H1 (cell line): ENCODE measurements at regions not wholly inside any gene's neighbourhood (a gene's known extent, or its start where the extent isn't known, plus 50 kb on each side); places are given as distances from the start of the nearest gene placed in this dataset.

ENCODE experiments used
- CTCF ChIA-PET: fragments of 300-600 bp; sonication (Branson Sonifier 250); formaldehyde crosslinking; loops from one replicate; lab custom pipeline; 2021; ENCODE audit not compliant: partially characterized antibody; lab: Charles Lee
- POLR2A ChIA-PET: fragments of 300-600 bp; sonication (Branson Sonifier 250); formaldehyde crosslinking; loops from one replicate; lab custom pipeline; 2021; ENCODE audit warnings: inconsistent platforms; ENCODE audit not compliant: partially characterized antibody; lab: Charles Lee
- DNase-seq, 2 experiments: peaks; one replicate each; pipeline versions ENCODE4 v3.0.0 to v3.0.0-alpha.2; 2010 to 2022; ENCODE audit warnings: low spot score in 2 of 2, low read depth in 1 of 2, mixed read lengths in 1 of 2
- FAIRE-seq: peaks from 2 replicates; lab custom pipeline; 2011; peaks lifted over from hg19 to GRCh38; lab: Jason Lieb, UNC
- H2AFZ ChIP-seq: 2 replicates; pipeline ENCODE4 v1.8.1; 2012; ENCODE audit warnings: low read length, inconsistent platforms
- H2AK5ac ChIP-seq: 2 replicates; pipeline ENCODE4 v1.6.1; 2013; ENCODE audit warnings: low read depth, low read length
- H2BK120ac ChIP-seq: replicated peaks from 2 replicates; pipeline ENCODE3; 2013; ENCODE audit warnings: low read depth, low read length, inconsistent platforms
- H2BK12ac ChIP-seq: 2 replicates; pipeline ENCODE4 v1.6.1; 2013; ENCODE audit warnings: low read depth, low read length
- H2BK15ac ChIP-seq: 2 replicates; pipeline ENCODE4 v1.6.1; 2013; ENCODE audit warnings: low read length
- H2BK20ac ChIP-seq: 2 replicates; pipeline ENCODE4 v1.6.1; 2013; ENCODE audit warnings: low read length
- H2BK5ac ChIP-seq: 2 replicates; pipeline ENCODE4 v1.6.1; 2013; ENCODE audit warnings: low read depth, low read length
- H3K14ac ChIP-seq: 2 replicates; pipeline ENCODE4 v1.6.1; 2013; ENCODE audit warnings: inconsistent platforms; ENCODE audit not compliant: insufficient read length
- H3K18ac ChIP-seq: 2 replicates; pipeline ENCODE4 v1.6.1; 2013; ENCODE audit warnings: low read length; ENCODE audit errors: extremely low read depth
- H3K23ac ChIP-seq: 2 replicates; pipeline ENCODE4 v1.6.1; 2013; ENCODE audit warnings: inconsistent platforms; ENCODE audit not compliant: insufficient read length
- H3K23me2 ChIP-seq: 2 replicates; pipeline ENCODE4 v1.6.1; 2013; ENCODE audit warnings: low read depth, low read length
- H3K27ac ChIP-seq: 2 replicates; pipeline ENCODE4 v1.6.1; 2011; ENCODE audit warnings: low read depth, low read length, inconsistent platforms
- H3K27me3 ChIP-seq, 4 experiments: replicated peaks in 1 of 4; 1 replicate in 1 of 4; 2 replicates in 3 of 4; pipeline versions ENCODE4 v1.6.1 to v1.8.1; 2011 to 2013; ENCODE audit warnings: low read length in 3 of 4, mild to moderate bottlenecking in 3 of 4, inconsistent platforms in 2 of 4, mixed read lengths in 2 of 4, moderate library complexity in 1 of 4; ENCODE audit not compliant: control insufficient read depth in 3 of 4, insufficient read depth in 3 of 4; ENCODE audit errors: extremely low read depth in 1 of 4
- H3K36me3 ChIP-seq, 4 experiments: 2 replicates each; pipeline versions ENCODE4 v1.6.1 to v1.8.1; 2011 to 2013; ENCODE audit warnings: mild to moderate bottlenecking in 4 of 4, low read length in 3 of 4, moderate library complexity in 2 of 4, control low read depth in 1 of 4, inconsistent platforms in 1 of 4; ENCODE audit not compliant: insufficient read depth in 4 of 4, control insufficient read depth in 2 of 4
- H3K4ac ChIP-seq: replicated peaks from 2 replicates; pipeline ENCODE3; 2013; ENCODE audit warnings: low read length, low read depth, mixed read lengths, inconsistent platforms; ENCODE audit not compliant: insufficient read length
- H3K4me1 ChIP-seq, 4 experiments: replicated peaks in 1 of 4; 1 replicate in 1 of 4; 2 replicates in 3 of 4; pipeline versions ENCODE4 v1.6.1 to v1.8.1; 2011 to 2013; ENCODE audit warnings: low read length in 3 of 4, inconsistent platforms in 2 of 4, mixed read lengths in 1 of 4; ENCODE audit not compliant: insufficient read depth in 4 of 4, control insufficient read depth in 3 of 4
- H3K4me2 ChIP-seq, 2 experiments: 2 replicates each; pipeline versions ENCODE4 v1.6.1 to v1.8.1; 2011 to 2013; ENCODE audit warnings: low read depth in 2 of 2, low read length in 2 of 2, control low read depth in 1 of 2, inconsistent platforms in 1 of 2, mild to moderate bottlenecking in 1 of 2; ENCODE audit not compliant: insufficient read depth in 1 of 2
- H3K4me3 ChIP-seq, 4 experiments: fragments of 200-600, 300-600 bp in 1 of 4; sonication (generic), shearing (Covaris generic), sonication (Bioruptor Twin) in 1 of 4; 2 replicates each; pipeline versions ENCODE4 v1.5.1 to v1.8.1; 2011 to 2016; ENCODE audit warnings: low read length in 4 of 4, low read depth in 3 of 4, control low read depth in 2 of 4, inconsistent platforms in 2 of 4, mild to moderate bottlenecking in 2 of 4, mixed read lengths in 1 of 4, moderate library complexity in 1 of 4; ENCODE audit not compliant: insufficient read depth in 2 of 4; ENCODE audit errors: extremely low read depth in 1 of 4
- H3K56ac ChIP-seq: replicated peaks from 2 replicates; pipeline ENCODE3; 2013; ENCODE audit warnings: low read depth, mild to moderate bottlenecking, mixed read lengths, low read length, inconsistent platforms; ENCODE audit not compliant: insufficient read length
- H3K79me1 ChIP-seq: 2 replicates; pipeline ENCODE4 v1.6.1; 2013; ENCODE audit warnings: low read depth, low read length, control low read depth
- H3K79me2 ChIP-seq, 2 experiments: 2 replicates each; pipeline versions ENCODE4 v1.6.1 to v1.8.1; 2012 to 2013; ENCODE audit warnings: low read length in 2 of 2, mild to moderate bottlenecking in 2 of 2, inconsistent platforms in 1 of 2; ENCODE audit not compliant: insufficient read depth in 2 of 2, control insufficient read depth in 1 of 2
- H3K9ac ChIP-seq, 4 experiments: replicated peaks in 1 of 4; 1 replicate in 1 of 4; 2 replicates in 3 of 4; pipeline versions ENCODE4 v1.6.1 to v1.8.1; 2011 to 2013; ENCODE audit warnings: low read depth in 3 of 4, low read length in 3 of 4, control low read depth in 2 of 4, mild to moderate bottlenecking in 2 of 4, moderate library complexity in 2 of 4, inconsistent platforms in 1 of 4; ENCODE audit errors: extremely low read depth in 1 of 4
- H3K9me3 ChIP-seq, 2 experiments: 2 replicates each; pipeline versions ENCODE4 v1.6.1 to v1.8.1; 2012 to 2013; ENCODE audit warnings: mild to moderate bottlenecking in 2 of 2, moderate library complexity in 2 of 2, control low read depth in 1 of 2, inconsistent platforms in 1 of 2, low read depth in 1 of 2, low read length in 1 of 2, mixed read lengths in 1 of 2; ENCODE audit not compliant: insufficient read depth in 2 of 2
- H4K20me1 ChIP-seq, 2 experiments: replicated peaks in 1 of 2; 2 replicates each; pipeline versions ENCODE3 to v1.8.1; 2011 to 2013; ENCODE audit warnings: inconsistent platforms in 2 of 2, low read length in 2 of 2, mild to moderate bottlenecking in 1 of 2; ENCODE audit not compliant: insufficient read depth in 2 of 2, control insufficient read depth in 1 of 2
- H4K5ac ChIP-seq: 2 replicates; pipeline ENCODE4 v1.6.1; 2013; ENCODE audit warnings: low read length, low read depth, mixed read lengths, inconsistent platforms; ENCODE audit not compliant: insufficient read length
- H4K8ac ChIP-seq: 2 replicates; pipeline ENCODE4 v1.8.0; 2013; ENCODE audit warnings: mild to moderate bottlenecking, moderate library complexity, low read length, inconsistent platforms; ENCODE audit not compliant: insufficient read depth; ENCODE audit errors: extremely low read depth
- H4K91ac ChIP-seq: replicated peaks from 2 replicates; pipeline ENCODE3; 2013; ENCODE audit warnings: low read length, mixed read lengths, inconsistent platforms; ENCODE audit not compliant: insufficient read length
- ATF2 ChIP-seq: IDR thresholded peaks from 2 replicates; pipeline ENCODE4 v1.6.1; 2012; ENCODE audit warnings: low read length, inconsistent platforms
- BCL11A ChIP-seq, 2 experiments: IDR thresholded peaks; one replicate each; pipeline ENCODE4 v1.6.1; 2011; ENCODE audit warnings: low read depth in 2 of 2, low read length in 2 of 2, mild to moderate bottlenecking in 2 of 2
- JUN ChIP-seq: IDR thresholded peaks from 2 replicates; pipeline ENCODE4 v1.6.1; 2011; ENCODE audit warnings: low read depth, mild to moderate bottlenecking, improper control_type of control experiment, low read length
- SP4 ChIP-seq: IDR thresholded peaks from 2 replicates; pipeline ENCODE4 v1.6.1; 2012; ENCODE audit warnings: low read length, inconsistent platforms
- WGBS, 2 experiments: shearing (Covaris generic) in 1 of 2; methylation state at CpG; one replicate each; pipeline versions ENCODE4 v1.1.6 to v1.1.7; 2013 to 2015; ENCODE audit warnings: low lambda C conversion rate in 2 of 2, mixed read lengths in 2 of 2, inconsistent platforms in 1 of 2, low coverage in 1 of 2, missing lambda C conversion rate in 1 of 2; ENCODE audit not compliant: insufficient replicate concordance in 2 of 2, insufficient coverage in 1 of 2, insufficient read length in 1 of 2; ENCODE audit errors: extremely low coverage in 1 of 2, missing lambda C conversion rate in 1 of 2; 5-methylcytosine and 5-hydroxymethylcytosine counted together

- H2BK5ac ChIP-seq: no peak overlapping the region
- no peaks in the 10 kb centered on the region for H3K4me1 ChIP-seq
- ChIA-PET POLR2A (no interaction called here), CTCF (interaction anchor here (0.5 kb wide), 1 partner anchor 14 kb away, joined by 3 read pairs; no protein-coding TSS in a partner anchor)
- no peaks in the 10 kb centered on the region for H3K79me1 ChIP-seq
- no peaks in the 10 kb centered on the region for H3K27me3 ChIP-seq
- H4K8ac ChIP-seq: no peak overlapping the region
- no peak overlapping the region for H3K4me3 ChIP-seq
- DNase-seq (no peak), FAIRE-seq (no peak)
- H4K5ac ChIP-seq: no peak overlapping the region
- H3K4ac ChIP-seq: no peak overlapping the region
- 88% methylated on average over 4 of the region's 4 CpGs; no CpG with 5 or more reads in 1 of the 2 experiments for WGBS, 2 experiments
- H3K9me3 ChIP-seq: no peaks in the 10 kb centered on the region
- H3K4me2 ChIP-seq: no peak overlapping the region
- H3K18ac ChIP-seq: no peak overlapping the region
- no peak overlapping the region for H2BK20ac ChIP-seq
- no peaks in the 10 kb centered on the region for H4K20me1 ChIP-seq
- no peak overlapping the region for H3K14ac ChIP-seq
- no peak overlapping the region for H4K91ac ChIP-seq
- H2BK15ac ChIP-seq: no peak overlapping the region
- no peak overlapping the region for H3K27ac ChIP-seq
- H2AK5ac ChIP-seq: no peak overlapping the region
- H3K56ac ChIP-seq: no peak overlapping the region
- H3K36me3 ChIP-seq: no peaks in the 10 kb centered on the region
- no peak overlapping the region for H2BK12ac ChIP-seq
- no peaks in the 10 kb centered on the region for H3K23me2 ChIP-seq
- TF ChIP-seq JUN: no peak
- no peak for TF ChIP-seq ATF2
- TF ChIP-seq SP4: no peak
- no peak for TF ChIP-seq BCL11A (IDR thresholded peaks at IDR 0.05; ENCODE audit: low read depth in 2 of 2, low read length in 2 of 2)
- H2AFZ ChIP-seq: no peak overlapping the region
- H2BK120ac ChIP-seq: no peak overlapping the region
- H3K9ac ChIP-seq: no peak overlapping the region
- H3K79me2 ChIP-seq: no peaks in the 10 kb centered on the region
- no peak overlapping the region for H3K23ac ChIP-seq
Observed at GRCh38 chr4:62344915-62345314, 1144.8 kb downstream of the ADGRL3 start.
